ENCODE measurements at regions not wholly inside any gene's neighbourhood (a gene's known extent, or its start where the extent isn't known, plus 50 kb on each side); places are given as distances from the start of the nearest gene placed in this dataset.

DNA sequence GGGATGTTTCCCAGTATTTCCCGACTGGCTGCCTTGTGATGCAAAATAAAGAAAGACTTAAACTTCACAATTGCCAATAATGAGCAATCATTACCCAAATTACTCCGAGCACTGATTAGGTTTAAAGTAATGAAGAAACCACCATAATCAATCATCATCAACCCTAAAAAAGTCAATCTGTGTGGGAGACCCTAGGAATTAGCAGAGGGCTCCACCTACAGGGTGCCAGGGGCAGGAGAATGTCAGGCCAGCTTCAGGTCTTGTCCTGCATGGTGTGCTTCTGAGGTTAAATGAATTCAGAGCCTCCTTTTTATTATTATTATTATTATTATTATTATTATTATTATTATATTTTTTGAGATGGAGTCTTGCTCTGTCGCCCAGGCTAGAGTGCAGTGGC is 478.0 kb upstream of the ARRDC4 start:
- no peaks in the 10 kb centered on the region for H3K9me3 ChIP-seq (ENCODE audit: low read depth)
- no peaks in the 10 kb centered on the region for H3K27me3 ChIP-seq (replicated peaks; ENCODE audit: insufficient read depth)
- no peaks in the 10 kb centered on the region for H3K9me2 ChIP-seq (ENCODE audit: insufficient read depth)
- no peaks in the 10 kb centered on the region for H4K20me1 ChIP-seq (ENCODE audit: insufficient read depth)
- H3K79me2 ChIP-seq (ENCODE audit: insufficient read depth) = no peaks in the 10 kb centered on the region
- H3K4me1 ChIP-seq (ENCODE audit: insufficient read depth) = no peaks in the 10 kb centered on the region
- no peak overlapping the region for H3K4me2 ChIP-seq (ENCODE audit: unreplicated experiment)
- TF ChIP-seq EZH2phosphoT487 (IDR thresholded peaks at IDR 0.05; ENCODE audit: insufficient read depth, low read depth) (no peak), EZH2 (IDR thresholded peaks at IDR 0.05; ENCODE audit: insufficient read depth, poor library complexity, severe bottlenecking) (no peak)
- no peak overlapping the region for H3K27ac ChIP-seq
- H3K36me3 ChIP-seq (ENCODE audit: low read depth) = no peaks in the 10 kb centered on the region
- no peaks in the 10 kb centered on the region for H3F3A ChIP-seq (ENCODE audit: insufficient read depth)
- in situ Hi-C loops (cut with MboI) = no loop called here
- no peak overlapping the region for H3K4me3 ChIP-seq
- DNase-seq = no peak
- H2AFZ ChIP-seq = no peak overlapping the region
- H3K9ac ChIP-seq = no peak overlapping the region
- WGBS, 2 experiments (ENCODE audit: low coverage in 1 of 2, low lambda C conversion rate in 2 of 2, missing lambda C conversion rate in 2 of 2) = 13% methylated on average over 3 of the region's 3 CpGs

- no peaks in the 10 kb centered on the region for H3K9me2 ChIP-seq (ENCODE audit: insufficient read depth)
- H3K9ac ChIP-seq = no peak overlapping the region
- no peak overlapping the region for H3K4me2 ChIP-seq (ENCODE audit: unreplicated experiment)
- no peaks in the 10 kb centered on the region for H4K20me1 ChIP-seq (ENCODE audit: insufficient read depth)
- H3K27ac ChIP-seq = no peak overlapping the region
- no peaks in the 10 kb centered on the region for H3K4me1 ChIP-seq (ENCODE audit: insufficient read depth)
- no peaks in the 10 kb centered on the region for H3K9me3 ChIP-seq (ENCODE audit: low read depth)
- 80 to 85% methylated on average over 15 to 21 of the region's 21 CpGs for WGBS, 2 experiments (ENCODE audit: low coverage in 1 of 2, low lambda C conversion rate in 2 of 2, missing lambda C conversion rate in 2 of 2)
- no peaks in the 10 kb centered on the region for H3F3A ChIP-seq (ENCODE audit: insufficient read depth)
- H2AFZ ChIP-seq = no peak overlapping the region
- no peaks in the 10 kb centered on the region for H3K79me2 ChIP-seq (ENCODE audit: insufficient read depth)
- no peaks in the 10 kb centered on the region for H3K27me3 ChIP-seq (replicated peaks; ENCODE audit: insufficient read depth)
- H3K36me3 ChIP-seq (ENCODE audit: low read depth) = no peaks in the 10 kb centered on the region
- TF ChIP-seq EZH2phosphoT487 (IDR thresholded peaks at IDR 0.05; ENCODE audit: insufficient read depth, low read depth) (no peak), EZH2 (IDR thresholded peaks at IDR 0.05; ENCODE audit: insufficient read depth, poor library complexity, severe bottlenecking) (no peak)
- no peak for DNase-seq
- H3K4me3 ChIP-seq = no peak overlapping the region
- in situ Hi-C loops (cut with MboI) = no loop called here
Measured at GRCh38 chr15:97483232-97483631, 477.3 kb upstream of the ARRDC4 start.

GRCh38 chr15:97490429-97490828 is 470.1 kb upstream of the ARRDC4 start:
- Histone ChIP-seq H3K4me3 (no peak overlapping the region), H3K27me3 (replicated peaks; ENCODE audit: insufficient read depth) (no peaks in the 10 kb centered on the region), H4K20me1 (ENCODE audit: insufficient read depth) (no peaks in the 10 kb centered on the region), H3K36me3 (ENCODE audit: low read depth) (no peaks in the 10 kb centered on the region), H3K4me2 (ENCODE audit: unreplicated experiment) (no peak overlapping the region), H3K9me3 (ENCODE audit: low read depth) (no peaks in the 10 kb centered on the region), H2AFZ (no peak overlapping the region), H3K27ac (no peak overlapping the region), H3F3A (ENCODE audit: insufficient read depth) (no peaks in the 10 kb centered on the region), H3K4me1 (ENCODE audit: insufficient read depth) (no peaks in the 10 kb centered on the region), H3K9me2 (ENCODE audit: insufficient read depth) (no peaks in the 10 kb centered on the region), H3K9ac (no peak overlapping the region), H3K79me2 (ENCODE audit: insufficient read depth) (no peaks in the 10 kb centered on the region)
- in situ Hi-C loops (cut with MboI) = no loop called here
- TF ChIP-seq EZH2 (IDR thresholded peaks at IDR 0.05; ENCODE audit: insufficient read depth, poor library complexity, severe bottlenecking) = no peak
- no peak for TF ChIP-seq EZH2phosphoT487 (IDR thresholded peaks at IDR 0.05; ENCODE audit: insufficient read depth, low read depth)
- no peak for DNase-seq
- WGBS, 2 experiments (ENCODE audit: low coverage in 1 of 2, low lambda C conversion rate in 2 of 2, missing lambda C conversion rate in 2 of 2) = 19 to 29% methylated on average over 4 of the region's 4 CpGs

DNA sequence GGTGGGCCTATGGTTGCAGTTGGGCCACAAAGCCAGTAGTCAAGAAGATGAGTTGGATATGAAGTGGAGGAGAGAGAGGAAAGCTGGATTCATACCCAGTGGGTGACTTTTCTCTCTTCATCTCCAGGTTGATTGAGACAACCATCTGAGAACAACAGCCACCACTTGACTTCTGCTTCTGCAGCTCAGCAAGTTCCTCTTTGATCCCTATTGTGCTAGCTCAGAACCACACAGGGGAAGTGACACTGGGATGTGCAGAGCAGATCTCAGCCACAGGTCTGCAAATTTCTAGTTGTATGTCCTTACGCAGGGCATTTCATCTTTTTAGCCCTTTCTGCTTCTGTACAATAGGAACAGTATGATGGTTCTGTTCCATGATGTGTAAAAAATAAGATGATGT is 459.2 kb upstream of the ARRDC4 start:
- H3K9ac ChIP-seq = no peak overlapping the region
- H3K9me2 ChIP-seq (ENCODE audit: insufficient read depth) = no peaks in the 10 kb centered on the region
- no peak overlapping the region for H2AFZ ChIP-seq
- no peak overlapping the region for H3K4me2 ChIP-seq (ENCODE audit: unreplicated experiment)
- no peaks in the 10 kb centered on the region for H3K79me2 ChIP-seq (ENCODE audit: insufficient read depth)
- H3K4me1 ChIP-seq (ENCODE audit: insufficient read depth) = no peaks in the 10 kb centered on the region
- no peak for TF ChIP-seq EZH2phosphoT487 (IDR thresholded peaks at IDR 0.05; ENCODE audit: insufficient read depth, low read depth)
- no peak for TF ChIP-seq EZH2 (IDR thresholded peaks at IDR 0.05; ENCODE audit: insufficient read depth, poor library complexity, severe bottlenecking)
- H3K27me3 ChIP-seq (replicated peaks; ENCODE audit: insufficient read depth) = no peaks in the 10 kb centered on the region
- no peaks in the 10 kb centered on the region for H4K20me1 ChIP-seq (ENCODE audit: insufficient read depth)
- no peaks in the 10 kb centered on the region for H3F3A ChIP-seq (ENCODE audit: insufficient read depth)
- no peak overlapping the region for H3K27ac ChIP-seq
- in situ Hi-C loops (cut with MboI) = no loop called here
- H3K36me3 ChIP-seq (ENCODE audit: low read depth) = no peaks in the 10 kb centered on the region
- no peaks in the 10 kb centered on the region for H3K9me3 ChIP-seq (ENCODE audit: low read depth)
- no peak for DNase-seq
- WGBS, 2 experiments (ENCODE audit: low coverage in 1 of 2, low lambda C conversion rate in 2 of 2, missing lambda C conversion rate in 2 of 2) = 33 to 44% methylated on average over 1 of the region's 1 CpG
- no peak overlapping the region for H3K4me3 ChIP-seq

GRCh38 chr15:97502038-97502437 is 458.5 kb upstream of the ARRDC4 start:
- Histone ChIP-seq H3K27me3 (replicated peaks; ENCODE audit: insufficient read depth) (no peaks in the 10 kb centered on the region), H3K9ac (no peak overlapping the region), H3K36me3 (ENCODE audit: low read depth) (no peaks in the 10 kb centered on the region), H3K9me2 (ENCODE audit: insufficient read depth) (no peaks in the 10 kb centered on the region), H2AFZ (no peak overlapping the region), H3K4me2 (ENCODE audit: unreplicated experiment) (no peak overlapping the region), H3K79me2 (ENCODE audit: insufficient read depth) (no peaks in the 10 kb centered on the region), H3K27ac (no peak overlapping the region), H3K9me3 (ENCODE audit: low read depth) (no peaks in the 10 kb centered on the region), H3F3A (ENCODE audit: insufficient read depth) (no peaks in the 10 kb centered on the region), H3K4me3 (no peak overlapping the region), H3K4me1 (ENCODE audit: insufficient read depth) (no peaks in the 10 kb centered on the region), H4K20me1 (ENCODE audit: insufficient read depth) (no peaks in the 10 kb centered on the region)
- no peak for DNase-seq
- in situ Hi-C loops (cut with MboI) = no loop called here
- WGBS, 2 experiments (ENCODE audit: low coverage in 1 of 2, low lambda C conversion rate in 2 of 2, missing lambda C conversion rate in 2 of 2) = 3 to 11% methylated on average over 2 of the region's 2 CpGs
- TF ChIP-seq EZH2 (IDR thresholded peaks at IDR 0.05; ENCODE audit: insufficient read depth, poor library complexity, severe bottlenecking) (no peak), EZH2phosphoT487 (IDR thresholded peaks at IDR 0.05; ENCODE audit: insufficient read depth, low read depth) (no peak)

All from GM23248 (cell line).